C4-2B (cell line): ENCODE measurements at regions not wholly inside any gene's neighbourhood (a gene's known extent, or its start where the extent isn't known, plus 50 kb on each side); places are given as distances from the start of the nearest gene placed in this dataset.

Source experiments
- ZFX ChIP-seq: fragments of 450-650 bp; IDR thresholded peaks from 2 replicates; pipeline ENCODE4 v1.6.1; 2017
- TF ChIP-seq, protein P1 (sequence below): fragments of 450-650 bp; conservative IDR thresholded peaks from 2 replicates; pipeline ENCODE4 v1.5.1; 2017; ENCODE audit warnings: mild to moderate bottlenecking

DNA sequence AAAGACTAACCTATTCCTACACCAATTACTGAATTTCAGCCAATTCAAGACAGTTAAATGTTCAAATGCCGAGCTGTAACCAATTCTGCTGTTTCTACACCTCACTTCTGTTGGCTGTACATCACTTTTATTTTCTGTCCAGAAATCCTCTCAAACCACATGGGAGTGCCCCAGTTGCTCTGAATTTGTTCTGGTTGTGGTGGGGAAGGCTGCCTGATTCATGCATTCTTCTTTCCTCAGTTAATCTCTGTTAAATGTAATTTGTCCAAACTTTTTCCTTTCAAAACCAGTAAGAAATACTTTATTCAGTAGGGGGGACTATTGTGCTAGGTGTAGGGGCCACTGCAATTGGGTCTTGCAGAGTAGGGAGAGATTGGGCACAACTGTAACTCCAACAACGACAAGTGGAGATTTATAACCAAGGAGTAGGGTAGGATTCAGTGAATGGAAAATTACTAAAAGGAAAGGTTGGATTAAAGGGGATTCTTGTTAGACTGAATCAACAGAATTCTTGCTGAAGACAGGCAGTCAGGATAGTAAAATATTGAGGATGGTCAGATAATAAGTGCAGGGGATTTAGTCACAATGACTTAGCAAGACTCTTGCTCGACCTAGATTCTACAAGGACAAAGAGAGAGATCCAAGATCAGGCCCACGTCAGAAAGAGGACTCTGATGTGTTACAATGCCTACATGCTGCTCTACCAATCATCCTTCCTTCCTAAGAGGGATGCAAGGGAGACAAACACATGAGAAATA lies 593.5 kb upstream of the FAT3 start:
- TF ChIP-seq, protein P1, sequence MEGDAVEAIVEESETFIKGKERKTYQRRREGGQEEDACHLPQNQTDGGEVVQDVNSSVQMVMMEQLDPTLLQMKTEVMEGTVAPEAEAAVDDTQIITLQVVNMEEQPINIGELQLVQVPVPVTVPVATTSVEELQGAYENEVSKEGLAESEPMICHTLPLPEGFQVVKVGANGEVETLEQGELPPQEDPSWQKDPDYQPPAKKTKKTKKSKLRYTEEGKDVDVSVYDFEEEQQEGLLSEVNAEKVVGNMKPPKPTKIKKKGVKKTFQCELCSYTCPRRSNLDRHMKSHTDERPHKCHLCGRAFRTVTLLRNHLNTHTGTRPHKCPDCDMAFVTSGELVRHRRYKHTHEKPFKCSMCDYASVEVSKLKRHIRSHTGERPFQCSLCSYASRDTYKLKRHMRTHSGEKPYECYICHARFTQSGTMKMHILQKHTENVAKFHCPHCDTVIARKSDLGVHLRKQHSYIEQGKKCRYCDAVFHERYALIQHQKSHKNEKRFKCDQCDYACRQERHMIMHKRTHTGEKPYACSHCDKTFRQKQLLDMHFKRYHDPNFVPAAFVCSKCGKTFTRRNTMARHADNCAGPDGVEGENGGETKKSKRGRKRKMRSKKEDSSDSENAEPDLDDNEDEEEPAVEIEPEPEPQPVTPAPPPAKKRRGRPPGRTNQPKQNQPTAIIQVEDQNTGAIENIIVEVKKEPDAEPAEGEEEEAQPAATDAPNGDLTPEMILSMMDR = no peak
- TF ChIP-seq ZFX = no peak
